A549 (cell line): ENCODE measurements at regions not wholly inside any gene's neighbourhood (a gene's known extent, or its start where the extent isn't known, plus 50 kb on each side); places are given as distances from the start of the nearest gene placed in this dataset.

Source experiments
- ATAC-seq, 2 experiments: fragments of 200-7000 bp in 1 of 2; fragments of >200 bp in 1 of 2; cut with Nextera tagmentation in 1 of 2; cut with Tn5 transposase in 1 of 2; 3 replicates each; pipeline versions ENCODE4 v1.8.0 to v1.9.1; 2018 to 2020; ENCODE audit warnings: mild to moderate bottlenecking in 1 of 2, moderate library complexity in 1 of 2
- CTCF ChIA-PET: fragments of 300-600 bp; sonication (Branson Sonifier 250); formaldehyde crosslinking; extraction: SDS; loops from one replicate; lab custom pipeline; 2021; ENCODE audit warnings: antibody characterized with exemption, inconsistent platforms; lab: Yijun Ruan, JAX
- POLR2A ChIA-PET: fragments of 350-600 bp; formaldehyde crosslinking; extraction: SDS; loops from one replicate; lab custom pipeline; 2021; ENCODE audit warnings: antibody characterized with exemption, inconsistent platforms; lab: Yijun Ruan, JAX
- DNase-seq, 2 experiments: peaks; one replicate each; pipeline versions ENCODE4 v3.0.0 to v3.0.0-alpha.2; 2011 to 2016; ENCODE audit warnings: low read depth in 1 of 2, low spot score in 1 of 2
- FAIRE-seq: peaks from 2 replicates; lab custom pipeline; 2011; peaks lifted over from hg19 to GRCh38; lab: Jason Lieb, UNC
- H3K27ac ChIP-seq, 2 experiments: fragments of >200 bp; sonication (Bioruptor Twin); formaldehyde crosslinking; 3 replicates each; pipeline ENCODE4 v1.5.1; 2016 to 2017
- H3K4me1 ChIP-seq: fragments of >200 bp; sonication (Bioruptor Twin); formaldehyde crosslinking; 3 replicates; pipeline ENCODE4 v1.6.1; 2016
- H3K4me2 ChIP-seq: fragments of >200 bp; sonication (Bioruptor Twin); formaldehyde crosslinking; 3 replicates; pipeline ENCODE4 v1.6.1; 2016
- H3K4me3 ChIP-seq: fragments of >200 bp; sonication (Bioruptor Twin); formaldehyde crosslinking; 3 replicates; pipeline ENCODE4 v1.5.1; 2016
- H3K9me3 ChIP-seq: fragments of >200 bp; sonication (Bioruptor Twin); formaldehyde crosslinking; 3 replicates; pipeline ENCODE4 v1.6.1; 2016
- CBX2 ChIP-seq: fragments of 200-600 bp; sonication (generic); IDR thresholded peaks from 2 replicates; pipeline ENCODE4 v1.6.1; 2016; ENCODE audit warnings: low read depth, mild to moderate bottlenecking, borderline replicate concordance
- CHD2 ChIP-seq: fragments of 150-350 bp; IDR thresholded peaks from 2 replicates; pipeline ENCODE4 v1.6.1; 2014; ENCODE audit warnings: low read length; ENCODE audit not compliant: partially characterized antibody
- CHD4 ChIP-seq: fragments of 200-600 bp; sonication (generic); IDR thresholded peaks from 2 replicates; pipeline ENCODE4 v1.6.1; 2016; ENCODE audit warnings: antibody characterized with exemption, mild to moderate bottlenecking, borderline replicate concordance
- EHF ChIP-seq: fragments of 250-450 bp; sonication (Bioruptor Pico); IDR thresholded peaks from 2 replicates; pipeline ENCODE4 v1.5.0; 2020; ENCODE audit warnings: mild to moderate bottlenecking
- EP300 ChIP-seq, 2 experiments: fragments of >200 bp; sonication (Bioruptor Twin); formaldehyde crosslinking; IDR thresholded peaks; 2 replicates in 1 of 2; 3 replicates in 1 of 2; pipeline ENCODE4 v1.6.1; 2016 to 2017
- ESRRA ChIP-seq: fragments of 150-350 bp; IDR thresholded peaks from 2 replicates; pipeline ENCODE4 v1.6.1; 2014; ENCODE audit warnings: mild to moderate bottlenecking, low read length, borderline replicate concordance
- FOSB ChIP-seq: fragments of 250-450 bp; sonication (Bioruptor Pico); IDR thresholded peaks from 2 replicates; pipeline ENCODE4 v1.5.0; 2020; ENCODE audit warnings: mild to moderate bottlenecking, moderate library complexity
- GATA3 ChIP-seq: IDR thresholded peaks from 2 replicates; pipeline ENCODE4 v1.6.1; 2012; ENCODE audit warnings: borderline replicate concordance
- HDAC2 ChIP-seq: fragments of 200-600 bp; sonication (generic); IDR thresholded peaks from 2 replicates; pipeline ENCODE4 v1.6.1; 2016
- HEYL ChIP-seq: fragments of 250-450 bp; sonication (Bioruptor Pico); IDR thresholded peaks from 2 replicates; pipeline ENCODE4 v1.8.0; 2021; ENCODE audit warnings: mild to moderate bottlenecking, moderate library complexity
- HMGXB4 ChIP-seq: fragments of 250-450 bp; sonication (Bioruptor Pico); IDR thresholded peaks from 2 replicates; pipeline ENCODE4 v1.5.0; 2021; ENCODE audit warnings: mild to moderate bottlenecking, moderate library complexity, borderline replicate concordance
- HOXA7 ChIP-seq: fragments of 250-450 bp; sonication (Bioruptor Pico); IDR thresholded peaks from 2 replicates; pipeline ENCODE4 v1.5.0; 2020; ENCODE audit warnings: mild to moderate bottlenecking, moderate library complexity
- HOXB13 ChIP-seq: fragments of 250-450 bp; sonication (Bioruptor Pico); IDR thresholded peaks from 2 replicates; pipeline ENCODE4 v1.5.0; 2020; ENCODE audit warnings: low read depth, mild to moderate bottlenecking, moderate library complexity
- KDM5A ChIP-seq: fragments of 200-600 bp; sonication (generic); IDR thresholded peaks from 2 replicates; pipeline ENCODE4 v1.6.1; 2016; ENCODE audit warnings: antibody characterized with exemption, mild to moderate bottlenecking
- MAFK ChIP-seq: fragments of 450-650 bp; IDR thresholded peaks from 2 replicates; pipeline ENCODE4 v1.6.1; 2014; ENCODE audit not compliant: partially characterized antibody
- MYC ChIP-seq: IDR thresholded peaks from 2 replicates; pipeline ENCODE4 v1.6.1; 2012; ENCODE audit warnings: mild to moderate bottlenecking, inconsistent platforms, low read length, improper control_type of control experiment, borderline replicate concordance
- PHF8 ChIP-seq: fragments of 200-600 bp; sonication (generic); IDR thresholded peaks from 2 replicates; pipeline ENCODE4 v1.6.1; 2016; ENCODE audit warnings: low read depth, mild to moderate bottlenecking, antibody characterized with exemption, moderate library complexity, borderline replicate concordance
- POLR2AphosphoS2 ChIP-seq: conservative IDR thresholded peaks from 2 replicates; pipeline ENCODE4 v1.6.1; 2012; ENCODE audit warnings: low read length, improper control_type of control experiment, inconsistent platforms
- RAD21 ChIP-seq, 2 experiments: fragments of >200 bp in 1 of 2; sonication (Bioruptor Twin) in 1 of 2; formaldehyde crosslinking in 1 of 2; IDR thresholded peaks in 1 of 2; conservative IDR thresholded peaks in 1 of 2; 2 replicates in 1 of 2; 3 replicates in 1 of 2; pipeline ENCODE4 v1.6.1; 2012 to 2018; ENCODE audit warnings: inconsistent platforms in 1 of 2
- RARB ChIP-seq: fragments of 250-450 bp; sonication (Bioruptor Pico); IDR thresholded peaks from 2 replicates; pipeline ENCODE4 v1.8.0; 2021; ENCODE audit warnings: mild to moderate bottlenecking, moderate library complexity
- RCOR1 ChIP-seq: fragments of 150-350 bp; IDR thresholded peaks from 2 replicates; pipeline ENCODE4 v1.6.1; 2014; ENCODE audit warnings: antibody characterized with exemption, low read length, low read depth
- RFX5 ChIP-seq: fragments of 450-650 bp; IDR thresholded peaks from 2 replicates; pipeline ENCODE4 v1.7.1; 2014; ENCODE audit warnings: antibody characterized with exemption, mild to moderate bottlenecking, moderate library complexity
- RNF2 ChIP-seq: fragments of 200-600 bp; sonication (generic); IDR thresholded peaks from 2 replicates; pipeline ENCODE4 v1.6.1; 2016; ENCODE audit warnings: low read depth, mild to moderate bottlenecking, antibody characterized with exemption, moderate library complexity, borderline replicate concordance
- ZC3H11A ChIP-seq: fragments of 450-650 bp; IDR thresholded peaks from 2 replicates; pipeline ENCODE4 v1.6.1; 2014; ENCODE audit warnings: antibody characterized with exemption, mild to moderate bottlenecking
- ZFP36 ChIP-seq: fragments of 450-650 bp; IDR thresholded peaks from 2 replicates; pipeline ENCODE4 v1.6.1; 2014; ENCODE audit warnings: borderline replicate concordance; ENCODE audit not compliant: partially characterized antibody
- ZNF302 ChIP-seq: fragments of 250-450 bp; sonication (Bioruptor Pico); IDR thresholded peaks from 2 replicates; pipeline ENCODE4 v1.9.0; 2021; ENCODE audit warnings: inconsistent platforms, mild to moderate bottlenecking, moderate library complexity
- ZSCAN20 ChIP-seq: fragments of 250-450 bp; sonication (Bioruptor Pico); IDR thresholded peaks from 2 replicates; pipeline ENCODE4 v1.8.0; 2022; ENCODE audit warnings: mild to moderate bottlenecking, moderate library complexity
- WGBS: methylation state at CpG from one replicate; pipeline ENCODE4 v1.1.6; 2017; ENCODE audit errors: missing lambda C conversion rate; 5-methylcytosine and 5-hydroxymethylcytosine counted together
- TF ChIP-seq, protein P1 (sequence below): fragments of 450-650 bp; IDR thresholded peaks from 2 replicates; pipeline ENCODE4 v1.6.1; 2014; ENCODE audit warnings: antibody characterized with exemption
- TF ChIP-seq, protein P2 (sequence below): fragments of 150-350 bp; IDR thresholded peaks from 2 replicates; pipeline ENCODE4 v1.6.1; 2014; ENCODE audit warnings: low read depth, mild to moderate bottlenecking, low read length

- TF ChIP-seq CBX2: no peak
- TF ChIP-seq KDM5A: no peak
- TF ChIP-seq PHF8: no peak
- no peak for TF ChIP-seq RAD21 (conservative IDR thresholded peaks at IDR 0.05 in 1 of 2, IDR thresholded peaks at IDR 0.05 in 1 of 2)
Observed at GRCh38 chr3:135497979-135498378, 467.5 kb upstream of the PPP2R3A start (continued).

- Histone ChIP-seq H3K4me3 (no peak overlapping the region), H3K4me1 (no peaks in the 10 kb centered on the region), H3K9me3 (no peaks in the 10 kb centered on the region), H3K27ac (no peak overlapping the region), H3K4me2 (no peak overlapping the region)
- 54% methylated on average over 2 of the region's 2 CpGs for WGBS
- POLR2A ChIA-PET: no interaction called here
- no peak for TF ChIP-seq HOXB13 (CRISPR knock-in tag)
- no peak for TF ChIP-seq PHF8
- no peak for TF ChIP-seq RCOR1
- no peak for TF ChIP-seq ZNF302
- no peak for TF ChIP-seq RARB (CRISPR knock-in tag)
- TF ChIP-seq ZFP36: no peak
- no peak for TF ChIP-seq FOSB (CRISPR knock-in tag)
- no peak for TF ChIP-seq ESRRA
- TF ChIP-seq GATA3: no peak
- no peak for TF ChIP-seq ZC3H11A
- no peak for ATAC-seq
- CTCF ChIA-PET: interaction anchor here (1.7 kb wide), 1 partner anchor 704 kb away, joined by 5 read pairs; the partner anchor contains the start of gene EPHB1
- FAIRE-seq: no peak
- DNase-seq: no peak
Observed at GRCh38 chr3:135499426-135499825, 466.1 kb upstream of the PPP2R3A start.

GRCh38 chr3:135500034-135500433 is 465.5 kb upstream of the PPP2R3A start:
- ChIA-PET CTCF (interaction anchor here (1.7 kb wide), 1 partner anchor 705 kb away, joined by 5 read pairs; the partner anchor contains the start of gene EPHB1), POLR2A (no interaction called here)
- H3K4me2 ChIP-seq: no peak overlapping the region
- H3K4me1 ChIP-seq: no peaks in the 10 kb centered on the region
- no peak for FAIRE-seq
- no peak for TF ChIP-seq ZSCAN20
- TF ChIP-seq RNF2: no peak
- no peak for TF ChIP-seq HOXA7 (CRISPR knock-in tag)
- no peak for TF ChIP-seq CHD2
- TF ChIP-seq PHF8: no peak
- no peak for TF ChIP-seq MAFK
- no peak for TF ChIP-seq RAD21 (conservative IDR thresholded peaks at IDR 0.05 in 1 of 2, IDR thresholded peaks at IDR 0.05 in 1 of 2)
- no peak for TF ChIP-seq HDAC2
- no peak for TF ChIP-seq ZFP36
- TF ChIP-seq POLR2AphosphoS2: no peak
- no peak for TF ChIP-seq RFX5
- TF ChIP-seq, protein P1, sequence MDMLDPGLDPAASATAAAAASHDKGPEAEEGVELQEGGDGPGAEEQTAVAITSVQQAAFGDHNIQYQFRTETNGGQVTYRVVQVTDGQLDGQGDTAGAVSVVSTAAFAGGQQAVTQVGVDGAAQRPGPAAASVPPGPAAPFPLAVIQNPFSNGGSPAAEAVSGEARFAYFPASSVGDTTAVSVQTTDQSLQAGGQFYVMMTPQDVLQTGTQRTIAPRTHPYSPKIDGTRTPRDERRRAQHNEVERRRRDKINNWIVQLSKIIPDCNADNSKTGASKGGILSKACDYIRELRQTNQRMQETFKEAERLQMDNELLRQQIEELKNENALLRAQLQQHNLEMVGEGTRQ: no peak
- TF ChIP-seq ZNF302: no peak
- no peak for TF ChIP-seq HMGXB4 (CRISPR knock-in tag)
- TF ChIP-seq MYC: no peak
- TF ChIP-seq, protein P2, sequence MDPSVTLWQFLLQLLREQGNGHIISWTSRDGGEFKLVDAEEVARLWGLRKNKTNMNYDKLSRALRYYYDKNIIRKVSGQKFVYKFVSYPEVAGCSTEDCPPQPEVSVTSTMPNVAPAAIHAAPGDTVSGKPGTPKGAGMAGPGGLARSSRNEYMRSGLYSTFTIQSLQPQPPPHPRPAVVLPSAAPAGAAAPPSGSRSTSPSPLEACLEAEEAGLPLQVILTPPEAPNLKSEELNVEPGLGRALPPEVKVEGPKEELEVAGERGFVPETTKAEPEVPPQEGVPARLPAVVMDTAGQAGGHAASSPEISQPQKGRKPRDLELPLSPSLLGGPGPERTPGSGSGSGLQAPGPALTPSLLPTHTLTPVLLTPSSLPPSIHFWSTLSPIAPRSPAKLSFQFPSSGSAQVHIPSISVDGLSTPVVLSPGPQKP: no peak
- no peak for TF ChIP-seq CHD4
- TF ChIP-seq HEYL (CRISPR knock-in tag): no peak
- no peak for TF ChIP-seq EHF (CRISPR knock-in tag)
- no peak for TF ChIP-seq EP300 (IDR thresholded peaks at IDR 0.05)
- no peaks in the 10 kb centered on the region for H3K9me3 ChIP-seq
- ATAC-seq: no peak
- DNase-seq: no peak
- 0% methylated on average over 3 of the region's 3 CpGs for WGBS
- H3K27ac ChIP-seq: no peak overlapping the region
- H3K4me3 ChIP-seq: no peak overlapping the region
